ENCODE measurements at regions not wholly inside any gene's neighbourhood (a gene's known extent, or its start where the extent isn't known, plus 50 kb on each side); places are given as distances from the start of the nearest gene placed in this dataset.

- no peaks in the 10 kb centered on the region for H3K4me1 ChIP-seq
- H3K79me2 ChIP-seq (ENCODE audit: low read depth), result no peaks in the 10 kb centered on the region
- no peak overlapping the region for H3K4me3 ChIP-seq
- no peak overlapping the region for H3K27ac ChIP-seq
- TF ChIP-seq EZH2 (IDR thresholded peaks at IDR 0.05), result no peak
- no peak for TF ChIP-seq EZH2phosphoT487 (IDR thresholded peaks at IDR 0.05)
- no peak for TF ChIP-seq CTCF (IDR thresholded peaks at IDR 0.05)
- no peaks in the 10 kb centered on the region for H3F3A ChIP-seq (ENCODE audit: low read depth)
- peaks cover 4% of the 10 kb centered on the region for H3K27me3 ChIP-seq
- Mint-ChIP-seq H3K27me3 (ENCODE audit: insufficient read depth, low read depth) (peaks cover 4% of the 10 kb centered on the region), H3K4me3 (no peak overlapping the region), H3K36me3 (no peaks in the 10 kb centered on the region), H3K27ac (no peak overlapping the region), H3K9me3 (no peaks in the 10 kb centered on the region), H3K4me1 (peaks cover 25% of the 10 kb centered on the region)
- no peaks in the 10 kb centered on the region for H4K20me1 ChIP-seq (ENCODE audit: low read depth)
- H3K4me2 ChIP-seq, result no peak overlapping the region
- H3K9me3 ChIP-seq (ENCODE audit: low read depth), result no peaks in the 10 kb centered on the region
- H2AFZ ChIP-seq (replicated peaks), result no peak overlapping the region
- no peak for DNase-seq (ENCODE audit: low spot score)
- no peaks in the 10 kb centered on the region for H3K36me3 ChIP-seq
- H3K9ac ChIP-seq, result no peak overlapping the region
Observed at GRCh38 chr2:558879-559278, 118.3 kb downstream of the TMEM18 start.

- H3K9me3 Mint-ChIP-seq, result no peaks in the 10 kb centered on the region
Observed at GRCh38 chr2:558302-558642, 118.9 kb downstream of the TMEM18 start.

GRCh38 chr2:557635-558301 lies 119.4 kb downstream of the TMEM18 start:
- Mint-ChIP-seq H3K27me3 (ENCODE audit: insufficient read depth, low read depth) (peaks cover 4% of the 10 kb centered on the region), H3K4me1 (peaks cover 24% of the 10 kb centered on the region), H3K4me3 (no peak overlapping the region), H3K27ac (no peak overlapping the region), H3K9me3 (no peaks in the 10 kb centered on the region), H3K36me3 (no peaks in the 10 kb centered on the region)
- H3K27ac ChIP-seq, result no peak overlapping the region
- H3K9me3 ChIP-seq (ENCODE audit: low read depth), result no peaks in the 10 kb centered on the region
- H4K20me1 ChIP-seq (ENCODE audit: low read depth), result no peaks in the 10 kb centered on the region
- no peak overlapping the region for H3K4me2 ChIP-seq
- H3K9ac ChIP-seq, result no peak overlapping the region
- DNase-seq (ENCODE audit: low spot score), result no peak
- no peaks in the 10 kb centered on the region for H3K79me2 ChIP-seq (ENCODE audit: low read depth)
- no peaks in the 10 kb centered on the region for H3F3A ChIP-seq (ENCODE audit: low read depth)
- H3K27me3 ChIP-seq, result peaks cover 4% of the 10 kb centered on the region
- H3K4me3 ChIP-seq, result no peak overlapping the region
- TF ChIP-seq EZH2 (IDR thresholded peaks at IDR 0.05) (no peak), CTCF (IDR thresholded peaks at IDR 0.05) (no peak), EZH2phosphoT487 (IDR thresholded peaks at IDR 0.05) (no peak)
- no peaks in the 10 kb centered on the region for H3K4me1 ChIP-seq
- H2AFZ ChIP-seq (replicated peaks), result no peak overlapping the region
- H3K36me3 ChIP-seq, result no peaks in the 10 kb centered on the region

More at GRCh38 chr2:558302-558642, 118.9 kb downstream of the TMEM18 start:
- no peaks in the 10 kb centered on the region for H3K9me3 ChIP-seq (ENCODE audit: low read depth)
- no peak overlapping the region for H3K4me2 ChIP-seq
- no peaks in the 10 kb centered on the region for H3K79me2 ChIP-seq (ENCODE audit: low read depth)
- H3K36me3 Mint-ChIP-seq, result no peaks in the 10 kb centered on the region
- H3K9ac ChIP-seq, result no peak overlapping the region
- H3K36me3 ChIP-seq, result no peaks in the 10 kb centered on the region
- no peak for DNase-seq (ENCODE audit: low spot score)
- H3F3A ChIP-seq (ENCODE audit: low read depth), result no peaks in the 10 kb centered on the region
- peaks cover 4% of the 10 kb centered on the region for H3K27me3 ChIP-seq
- H2AFZ ChIP-seq (replicated peaks), result no peak overlapping the region
- H3K27me3 Mint-ChIP-seq (ENCODE audit: insufficient read depth, low read depth), result peaks cover 4% of the 10 kb centered on the region
- H3K27ac ChIP-seq, result no peak overlapping the region
- TF ChIP-seq CTCF (IDR thresholded peaks at IDR 0.05) (no peak), EZH2phosphoT487 (IDR thresholded peaks at IDR 0.05) (no peak), EZH2 (IDR thresholded peaks at IDR 0.05) (no peak)
- no peaks in the 10 kb centered on the region for H3K4me1 ChIP-seq
- H4K20me1 ChIP-seq (ENCODE audit: low read depth), result no peaks in the 10 kb centered on the region
- no peak overlapping the region for H3K4me3 ChIP-seq
- H3K4me1 Mint-ChIP-seq, result peaks cover 20% of the 10 kb centered on the region
- no peak overlapping the region for H3K27ac Mint-ChIP-seq
- no peak overlapping the region for H3K4me3 Mint-ChIP-seq
